GM19467 (cell line): ENCODE measurements at regions not wholly inside any gene's neighbourhood (a gene's known extent, or its start where the extent isn't known, plus 50 kb on each side); places are given as distances from the start of the nearest gene placed in this dataset.
"Not testable (repeated sequence)": the region's sequence is repeated elsewhere in the genome, so short reads cannot be mapped to it uniquely, and the experiment has no call there.

ENCODE experiments used
- ATAC-seq: cut with Tn5 transposase; IDR thresholded peaks from one replicate; pipeline ENCODE4 v1.9.1; 2021; ENCODE audit warnings: mild to moderate bottlenecking, moderate library complexity; ENCODE audit not compliant: unreplicated experiment

- no peak for ATAC-seq
These were observed 124.8 kb upstream of the CHST15 start for GRCh38 chr10:124217906-124218804.

- ATAC-seq: no peak
These were observed 123.6 kb upstream of the CHST15 start for GRCh38 chr10:124217031-124217430.

- no peak for ATAC-seq
These were observed 121.4 kb upstream of the CHST15 start for GRCh38 chr10:124214610-124215375.

- no peak for ATAC-seq
These were observed 120.6 kb upstream of the CHST15 start for GRCh38 chr10:124213899-124214510.

GRCh38 chr10:124213471-124213870, 120.1 kb upstream of the CHST15 start:
- ATAC-seq: no peak

GRCh38 chr10:124212702-124213101, 119.3 kb upstream of the CHST15 start:
- no peak for ATAC-seq

GRCh38 chr10:124211921-124212320, 118.5 kb upstream of the CHST15 start:
- ATAC-seq: no peak

- no peak for ATAC-seq
These were observed 116.9 kb upstream of the CHST15 start for GRCh38 chr10:124210263-124210662.

- ATAC-seq: no peak
These were observed 114.0 kb upstream of the CHST15 start for GRCh38 chr10:124207391-124207790.

- ATAC-seq: no peak
These were observed 113.2 kb upstream of the CHST15 start for GRCh38 chr10:124206616-124207015.

- ATAC-seq: no peak
These were observed 112.0 kb upstream of the CHST15 start for GRCh38 chr10:124205432-124205831.

- ATAC-seq: no peak
These were observed 111.3 kb upstream of the CHST15 start for GRCh38 chr10:124204726-124205125.

GRCh38 chr10:124200011-124200410, 106.6 kb upstream of the CHST15 start:
- no peak for ATAC-seq

GRCh38 chr10:124198871-124199270, 105.5 kb upstream of the CHST15 start:
- ATAC-seq: no peak

- ATAC-seq: no peak
These were observed 104.7 kb upstream of the CHST15 start for GRCh38 chr10:124198125-124198501.

GRCh38 chr10:124197371-124198124, 104.2 kb upstream of the CHST15 start:
- no peak for ATAC-seq

- ATAC-seq: no peak
These were observed 103.3 kb upstream of the CHST15 start for GRCh38 chr10:124196659-124197058.

- ATAC-seq: no peak
These were observed 100.9 kb upstream of the CHST15 start for GRCh38 chr10:124194199-124194824.

- ATAC-seq: no peak
These were observed 99.9 kb upstream of the CHST15 start for GRCh38 chr10:124193309-124193696.

- ATAC-seq: not testable (repeated sequence)
These were observed 99.4 kb upstream of the CHST15 start for GRCh38 chr10:124192664-124193308.
